K562 (cell line): ENCODE measurements at regions not wholly inside any gene's neighbourhood (a gene's known extent, or its start where the extent isn't known, plus 50 kb on each side); places are given as distances from the start of the nearest gene placed in this dataset.

ENCODE experiments used
- ATAC-seq: fragments of 200-7000 bp; cut with Tn5 transposase; 3 replicates; pipeline ENCODE4 v1.9.1; 2020; ENCODE audit warnings: moderate library complexity
- BruUV-seq: library from RNA; stranded (reverse); fragments of 400-500 nt; replicated peaks from 2 replicates; lab custom pipeline; 2021; lab: Mats Ljungman, UMichigan
- CTCF ChIA-PET: fragments of 300-600 bp; formaldehyde crosslinking; extraction: SDS; loops from one replicate; lab custom pipeline; 2021; ENCODE audit warnings: low intra/inter-chr PET ratio; lab: Yijun Ruan, JAX
- POLR2A ChIA-PET: fragments of 300-600, 350-650 bp; sonication (Branson Sonifier 250); formaldehyde crosslinking; extraction: SDS; loops from one replicate; lab custom pipeline; 2021; ENCODE audit warnings: antibody characterized with exemption, inconsistent platforms; lab: Yijun Ruan, JAX
- DNase-seq, 4 experiments: peaks; one replicate each; pipeline versions ENCODE4 v3.0.0 to v3.0.0-alpha.2; 2011 to 2018; ENCODE audit warnings: low spot score in 3 of 4, mixed read lengths in 3 of 4; ENCODE audit errors: extremely low read depth in 1 of 4
- FAIRE-seq: peaks from 2 replicates; lab custom pipeline; 2011; peaks lifted over from hg19 to GRCh38; lab: Jason Lieb, UNC
- H2AFZ ChIP-seq: 2 replicates; pipeline ENCODE4 v1.6.0; 2011; ENCODE audit warnings: low read depth, low read length, control low read depth, inconsistent platforms
- H3K27ac ChIP-seq: fragments of 200-600 bp; 3 replicates; pipeline ENCODE4 v1.8.0; 2011; ENCODE audit warnings: low read depth, mild to moderate bottlenecking, control low read depth, inconsistent platforms, low read length, moderate library complexity, mixed read lengths; ENCODE audit errors: extremely low read depth
- H3K27me3 ChIP-seq, 2 experiments: fragments of 300-600 bp in 1 of 2; 2 replicates in 1 of 2; 3 replicates in 1 of 2; pipeline versions ENCODE4 v1.6.0 to v1.8.0; 2011; ENCODE audit warnings: inconsistent platforms in 2 of 2, low read length in 2 of 2, mild to moderate bottlenecking in 1 of 2, mixed read lengths in 1 of 2, moderate library complexity in 1 of 2; ENCODE audit not compliant: control insufficient read depth in 2 of 2, insufficient read depth in 2 of 2
- H3K36me3 ChIP-seq: fragments of 300-600 bp; 3 replicates; pipeline ENCODE4 v1.8.0; 2011; ENCODE audit warnings: mild to moderate bottlenecking, low read length, inconsistent platforms; ENCODE audit not compliant: control insufficient read depth, insufficient read depth
- H3K4me1 ChIP-seq, 2 experiments: fragments of 200-600 bp in 1 of 2; replicated peaks in 1 of 2; 2 replicates in 1 of 2; 3 replicates in 1 of 2; pipeline versions ENCODE4 v1.5.1 to v1.8.0; 2011; ENCODE audit warnings: inconsistent platforms in 2 of 2, low read length in 2 of 2, mild to moderate bottlenecking in 1 of 2, mixed read lengths in 1 of 2, moderate library complexity in 1 of 2; ENCODE audit not compliant: control insufficient read depth in 2 of 2, insufficient read depth in 2 of 2
- H3K4me2 ChIP-seq: 2 replicates; pipeline ENCODE4 v1.6.1; 2011; ENCODE audit warnings: low read length, control low read depth, inconsistent platforms, mixed read lengths; ENCODE audit not compliant: insufficient read depth
- H3K4me3 ChIP-seq: fragments of 200-600 bp; sonication (generic), shearing (Covaris generic); 2 replicates; pipeline ENCODE4 v1.5.1; 2016; ENCODE audit warnings: control low read depth, inconsistent platforms
- H3K79me2 ChIP-seq: fragments of 200-600 bp; 3 replicates; pipeline ENCODE4 v1.8.0; 2011; ENCODE audit warnings: low read length, inconsistent platforms; ENCODE audit not compliant: control insufficient read depth, insufficient read depth
- H3K9ac ChIP-seq, 2 experiments: 2 replicates each; pipeline versions ENCODE4 v1.6.0 to v1.6.1; 2011; ENCODE audit warnings: low read depth in 2 of 2, low read length in 2 of 2, control low read depth in 1 of 2, inconsistent platforms in 1 of 2, mild to moderate bottlenecking in 1 of 2, mixed read lengths in 1 of 2; ENCODE audit not compliant: insufficient read depth in 1 of 2
- H3K9me1 ChIP-seq: one replicate; pipeline ENCODE4 v1.6.0; 2011; ENCODE audit warnings: inconsistent platforms, mild to moderate bottlenecking, low read length, moderate library complexity; ENCODE audit not compliant: control insufficient read depth, insufficient read depth
- H3K9me3 ChIP-seq: replicated peaks from 2 replicates; pipeline ENCODE4 v1.5.1; 2011; ENCODE audit warnings: low read depth, low read length, inconsistent platforms; ENCODE audit not compliant: control insufficient read depth, insufficient read depth
- H4K20me1 ChIP-seq: replicated peaks from 2 replicates; pipeline ENCODE4 v1.6.1; 2011; ENCODE audit warnings: low read length, inconsistent platforms, mixed read lengths; ENCODE audit not compliant: control insufficient read depth, insufficient read depth
- RREB1 ChIP-seq: fragments of 250-450 bp; sonication (Bioruptor Pico); IDR thresholded peaks from 2 replicates; pipeline ENCODE4 v1.4.0; 2020
- STAG1 ChIP-seq: sonication (generic); formaldehyde crosslinking; IDR thresholded peaks from 2 replicates; pipeline ENCODE4 v1.5.0; 2020; ENCODE audit warnings: missing genetic modification reagents, borderline replicate concordance
- ZNF23 ChIP-seq: fragments of 250-450 bp; sonication (Bioruptor Pico); IDR thresholded peaks from 2 replicates; pipeline ENCODE4 v1.4.0; 2020; ENCODE audit warnings: mild to moderate bottlenecking
- ZNF431 ChIP-seq: sonication (generic); formaldehyde crosslinking; IDR thresholded peaks from 2 replicates; pipeline ENCODE4 v1.8.0; 2022; ENCODE audit warnings: mild to moderate bottlenecking, missing genetic modification reagents
- ZNF785 ChIP-seq: fragments of 250-450 bp; sonication (Bioruptor Pico); IDR thresholded peaks from 2 replicates; pipeline ENCODE4 v1.4.0; 2020; ENCODE audit warnings: mild to moderate bottlenecking
- in situ Hi-C: fragments of 300-500 bp; cut with MboI; formaldehyde crosslinking; loops from 4 replicates; pipeline ENCODE4 v1.15.0; 2018; ENCODE audit warnings: inconsistent platforms, mixed read lengths
- intact Hi-C: fragments of 100-400 bp; cut with micrococcal nuclease; formaldehyde crosslinking; loops from 2 replicates; pipeline ENCODE4 v1.14.2; 2022
- TF ChIP-seq, protein P1 (sequence below): fragments of 250-450 bp; sonication (Bioruptor Pico); IDR thresholded peaks from 2 replicates; pipeline ENCODE4 v1.8.0; 2022; ENCODE audit warnings: inconsistent platforms
- TF ChIP-seq, protein P2 (sequence below): fragments of 200-800 bp; sonication (Bioruptor generic); IDR thresholded peaks from 2 replicates; pipeline ENCODE4 v1.6.1; 2017; ENCODE audit warnings: missing genetic modification characterization, missing compliant biosample characterization

DNA sequence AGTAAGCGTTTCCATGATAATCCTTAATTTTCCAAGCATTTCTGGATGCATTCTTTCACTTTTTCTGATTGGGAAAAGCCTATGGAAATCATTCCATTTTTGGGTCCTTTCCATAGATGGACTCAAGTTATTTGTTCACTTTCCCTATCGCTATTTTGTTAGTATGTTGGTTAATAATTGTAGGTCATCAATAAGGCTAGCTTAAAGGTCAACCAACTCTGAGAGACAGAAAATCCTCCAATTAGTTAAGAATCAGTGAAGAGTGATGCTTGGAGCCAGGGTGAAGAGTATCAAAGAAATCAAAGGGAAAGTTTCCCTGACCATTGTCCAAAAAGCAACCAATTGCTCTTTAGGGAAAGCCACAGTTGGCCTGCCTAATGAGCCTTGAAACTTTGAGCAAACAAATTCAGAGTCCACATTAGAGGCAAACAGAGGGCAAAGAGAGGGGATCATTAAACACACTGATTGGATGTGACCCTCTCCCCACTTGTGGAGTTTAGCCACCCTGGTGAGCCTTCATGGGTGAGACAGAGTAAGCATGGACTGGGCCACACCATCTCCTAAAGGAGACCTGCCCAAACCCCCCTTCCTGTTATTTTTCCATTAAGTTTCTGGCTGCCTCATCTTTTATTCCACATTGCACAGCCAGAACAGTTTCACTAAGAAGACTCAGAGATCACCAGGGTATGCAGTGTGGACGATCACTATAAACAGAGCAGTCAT lies 133.4 kb upstream of the DYNLRB2 start (continued):
- TF ChIP-seq, protein P1, sequence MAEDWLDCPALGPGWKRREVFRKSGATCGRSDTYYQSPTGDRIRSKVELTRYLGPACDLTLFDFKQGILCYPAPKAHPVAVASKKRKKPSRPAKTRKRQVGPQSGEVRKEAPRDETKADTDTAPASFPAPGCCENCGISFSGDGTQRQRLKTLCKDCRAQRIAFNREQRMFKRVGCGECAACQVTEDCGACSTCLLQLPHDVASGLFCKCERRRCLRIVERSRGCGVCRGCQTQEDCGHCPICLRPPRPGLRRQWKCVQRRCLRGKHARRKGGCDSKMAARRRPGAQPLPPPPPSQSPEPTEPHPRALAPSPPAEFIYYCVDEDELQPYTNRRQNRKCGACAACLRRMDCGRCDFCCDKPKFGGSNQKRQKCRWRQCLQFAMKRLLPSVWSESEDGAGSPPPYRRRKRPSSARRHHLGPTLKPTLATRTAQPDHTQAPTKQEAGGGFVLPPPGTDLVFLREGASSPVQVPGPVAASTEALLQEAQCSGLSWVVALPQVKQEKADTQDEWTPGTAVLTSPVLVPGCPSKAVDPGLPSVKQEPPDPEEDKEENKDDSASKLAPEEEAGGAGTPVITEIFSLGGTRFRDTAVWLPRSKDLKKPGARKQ (CRISPR knock-in tag): no peak
- TF ChIP-seq ZNF431: no peak

DNA sequence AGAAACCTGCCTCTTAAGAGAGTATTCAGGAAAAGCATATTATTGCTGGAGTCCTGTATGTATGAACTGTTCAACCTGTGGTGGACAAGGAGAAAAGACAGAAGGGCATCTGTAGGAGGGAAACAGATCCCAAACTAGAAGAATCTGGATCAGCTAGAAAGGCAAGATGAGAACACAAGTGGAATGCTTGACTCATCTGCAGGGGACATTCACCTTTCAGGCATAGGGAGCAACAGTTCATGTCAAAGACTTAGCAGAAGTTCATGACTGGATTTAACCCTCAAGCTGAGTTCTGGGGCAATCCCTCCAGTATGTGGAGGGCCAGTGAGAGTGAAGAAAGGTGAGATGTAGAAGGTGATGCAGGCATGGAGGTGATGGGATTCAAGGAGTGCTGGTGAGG lies 135.9 kb upstream of the DYNLRB2 start:
- H2AFZ ChIP-seq: no peak overlapping the region
- H3K9me1 ChIP-seq: no peaks in the 10 kb centered on the region
- ChIA-PET POLR2A (no interaction called here), CTCF (no interaction called here)
- no peaks in the 10 kb centered on the region for H3K79me2 ChIP-seq
- H3K36me3 ChIP-seq: no peaks in the 10 kb centered on the region
- no peak overlapping the region for H3K4me3 ChIP-seq
- intact Hi-C loops (no loop called here), in situ Hi-C loops (no loop called here)
- H3K9ac ChIP-seq: no peak overlapping the region
- no peak for DNase-seq
- BruUV-seq: no TSS peak
- FAIRE-seq: no peak
- ATAC-seq: no peak
- no peaks in the 10 kb centered on the region for H3K27me3 ChIP-seq
- no peaks in the 10 kb centered on the region for H3K9me3 ChIP-seq
- no peak overlapping the region for H3K27ac ChIP-seq
- H3K4me1 ChIP-seq: no peaks in the 10 kb centered on the region
- no peak overlapping the region for H3K4me2 ChIP-seq
- H4K20me1 ChIP-seq: no peaks in the 10 kb centered on the region
- TF ChIP-seq ZNF23 (CRISPR knock-in tag) (no peak), RREB1 (no peak), ZNF785 (no peak), STAG1 (CRISPR knock-in tag) (no peak)
- TF ChIP-seq, protein P2, sequence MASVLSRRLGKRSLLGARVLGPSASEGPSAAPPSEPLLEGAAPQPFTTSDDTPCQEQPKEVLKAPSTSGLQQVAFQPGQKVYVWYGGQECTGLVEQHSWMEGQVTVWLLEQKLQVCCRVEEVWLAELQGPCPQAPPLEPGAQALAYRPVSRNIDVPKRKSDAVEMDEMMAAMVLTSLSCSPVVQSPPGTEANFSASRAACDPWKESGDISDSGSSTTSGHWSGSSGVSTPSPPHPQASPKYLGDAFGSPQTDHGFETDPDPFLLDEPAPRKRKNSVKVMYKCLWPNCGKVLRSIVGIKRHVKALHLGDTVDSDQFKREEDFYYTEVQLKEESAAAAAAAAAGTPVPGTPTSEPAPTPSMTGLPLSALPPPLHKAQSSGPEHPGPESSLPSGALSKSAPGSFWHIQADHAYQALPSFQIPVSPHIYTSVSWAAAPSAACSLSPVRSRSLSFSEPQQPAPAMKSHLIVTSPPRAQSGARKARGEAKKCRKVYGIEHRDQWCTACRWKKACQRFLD (CRISPR knock-in tag): no peak
